ENCODE measurements at regions not wholly inside any gene's neighbourhood (a gene's known extent, or its start where the extent isn't known, plus 50 kb on each side); places are given as distances from the start of the nearest gene placed in this dataset.

DNA sequence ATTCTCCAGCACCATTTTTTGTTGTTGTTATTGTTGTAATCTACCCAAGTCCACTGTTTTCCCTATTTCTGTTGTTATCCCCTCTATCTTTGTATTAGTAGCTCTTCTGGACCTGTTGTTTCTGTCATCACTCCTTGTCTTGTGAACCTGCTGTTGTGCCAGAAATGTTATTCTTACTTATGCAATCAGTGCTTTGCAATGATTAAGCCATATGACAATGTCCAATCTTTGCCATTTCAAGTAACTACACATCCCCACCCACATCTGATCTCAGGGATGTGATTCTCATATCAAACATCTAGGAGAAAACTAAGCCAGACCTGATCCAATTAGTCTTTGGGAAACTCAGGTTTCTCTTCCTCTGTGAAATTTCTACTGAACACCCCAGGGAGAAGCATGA lies 472.6 kb upstream of the KLHL1 start:
- Mint-ChIP-seq H3K27me3 (ENCODE audit: insufficient read depth, unreplicated experiment) (peaks cover 92% of the 10 kb centered on the region), H3K4me3 (ENCODE audit: unreplicated experiment) (no peak overlapping the region), H3K9me3 (ENCODE audit: unreplicated experiment) (no peaks in the 10 kb centered on the region), H3K27ac (ENCODE audit: low read depth, unreplicated experiment) (no peak overlapping the region), H3K36me3 (ENCODE audit: insufficient read depth, unreplicated experiment) (no peaks in the 10 kb centered on the region), H3K4me1 (ENCODE audit: insufficient read depth, unreplicated experiment) (no peaks in the 10 kb centered on the region)
- TF ChIP-seq, protein P1, sequence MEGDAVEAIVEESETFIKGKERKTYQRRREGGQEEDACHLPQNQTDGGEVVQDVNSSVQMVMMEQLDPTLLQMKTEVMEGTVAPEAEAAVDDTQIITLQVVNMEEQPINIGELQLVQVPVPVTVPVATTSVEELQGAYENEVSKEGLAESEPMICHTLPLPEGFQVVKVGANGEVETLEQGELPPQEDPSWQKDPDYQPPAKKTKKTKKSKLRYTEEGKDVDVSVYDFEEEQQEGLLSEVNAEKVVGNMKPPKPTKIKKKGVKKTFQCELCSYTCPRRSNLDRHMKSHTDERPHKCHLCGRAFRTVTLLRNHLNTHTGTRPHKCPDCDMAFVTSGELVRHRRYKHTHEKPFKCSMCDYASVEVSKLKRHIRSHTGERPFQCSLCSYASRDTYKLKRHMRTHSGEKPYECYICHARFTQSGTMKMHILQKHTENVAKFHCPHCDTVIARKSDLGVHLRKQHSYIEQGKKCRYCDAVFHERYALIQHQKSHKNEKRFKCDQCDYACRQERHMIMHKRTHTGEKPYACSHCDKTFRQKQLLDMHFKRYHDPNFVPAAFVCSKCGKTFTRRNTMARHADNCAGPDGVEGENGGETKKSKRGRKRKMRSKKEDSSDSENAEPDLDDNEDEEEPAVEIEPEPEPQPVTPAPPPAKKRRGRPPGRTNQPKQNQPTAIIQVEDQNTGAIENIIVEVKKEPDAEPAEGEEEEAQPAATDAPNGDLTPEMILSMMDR (IDR thresholded peaks at IDR 0.05; ENCODE audit: unreplicated experiment), result no peak
- ChIA-PET CTCF (no interaction called here), POLR2A (no interaction called here)
- peak; percentile 2 for DNase-seq (ENCODE audit: unreplicated experiment)
- no TSS peak for BruUV-seq (replicated peaks)
- intact Hi-C loops (cut with micrococcal nuclease), result no loop called here

DNA sequence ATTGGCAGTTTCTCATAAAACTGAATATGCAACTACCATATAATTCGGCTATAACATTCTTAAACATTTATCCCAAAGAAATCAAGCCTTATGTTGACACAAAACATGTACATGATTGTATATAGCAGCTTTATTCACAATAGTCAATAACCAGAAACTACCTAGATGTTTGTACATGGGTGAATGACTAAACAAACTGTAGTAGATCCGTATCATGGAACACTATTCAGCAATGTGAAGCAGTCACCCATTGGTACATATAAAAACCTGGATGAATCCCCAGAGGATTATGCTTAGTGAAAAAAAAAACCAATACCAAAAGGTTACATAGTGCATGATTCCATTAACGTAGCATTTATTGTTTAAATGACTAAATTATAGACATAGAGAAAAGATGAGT lies 471.7 kb upstream of the KLHL1 start:
- Mint-ChIP-seq H3K4me1 (ENCODE audit: insufficient read depth, unreplicated experiment) (no peaks in the 10 kb centered on the region), H3K36me3 (ENCODE audit: insufficient read depth, unreplicated experiment) (no peaks in the 10 kb centered on the region), H3K27me3 (ENCODE audit: insufficient read depth, unreplicated experiment) (peaks cover 91% of the 10 kb centered on the region), H3K4me3 (ENCODE audit: unreplicated experiment) (no peak overlapping the region), H3K9me3 (ENCODE audit: unreplicated experiment) (no peaks in the 10 kb centered on the region), H3K27ac (ENCODE audit: low read depth, unreplicated experiment) (no peak overlapping the region)
- BruUV-seq (replicated peaks), result no TSS peak
- DNase-seq (ENCODE audit: unreplicated experiment), result no peak
- ChIA-PET CTCF (no interaction called here), POLR2A (no interaction called here)
- TF ChIP-seq, protein P1 (IDR thresholded peaks at IDR 0.05; ENCODE audit: unreplicated experiment), result no peak
- intact Hi-C loops (cut with micrococcal nuclease), result no loop called here

DNA sequence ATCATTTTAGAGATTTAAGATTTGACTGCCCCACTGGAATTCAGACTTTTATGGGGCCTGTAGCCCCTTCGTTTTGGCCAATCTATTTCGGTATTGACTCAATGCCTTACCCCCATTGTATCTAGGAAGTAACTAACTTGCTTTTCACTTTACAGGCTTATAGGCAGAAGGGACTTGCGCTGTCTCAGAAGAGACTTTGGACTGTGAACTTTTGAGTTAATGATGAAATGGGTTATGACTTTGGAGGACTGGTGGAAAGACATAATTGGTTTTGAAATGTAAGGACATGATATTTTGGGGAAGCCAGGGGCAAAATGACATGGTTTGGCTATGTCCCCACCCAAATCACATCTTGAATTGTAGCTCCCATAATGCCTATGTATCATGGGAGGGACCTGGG lies 463.0 kb upstream of the KLHL1 start:
- ChIA-PET POLR2A (no interaction called here), CTCF (interaction anchor here (0.7 to 2.6 kb wide), 2 partner anchors 473 to 666 kb away, joined by 3 to 11 read pairs; no protein-coding TSS in a partner anchor)
- no peak overlapping the region for H3K27ac Mint-ChIP-seq (ENCODE audit: low read depth, unreplicated experiment)
- peaks cover 81% of the 10 kb centered on the region for H3K27me3 Mint-ChIP-seq (ENCODE audit: insufficient read depth, unreplicated experiment)
- H3K36me3 Mint-ChIP-seq (ENCODE audit: insufficient read depth, unreplicated experiment), result no peaks in the 10 kb centered on the region
- no peak overlapping the region for H3K4me3 Mint-ChIP-seq (ENCODE audit: unreplicated experiment)
- intact Hi-C loops (cut with micrococcal nuclease), result no loop called here
- no peaks in the 10 kb centered on the region for H3K9me3 Mint-ChIP-seq (ENCODE audit: unreplicated experiment)
- BruUV-seq (replicated peaks), result no TSS peak
- DNase-seq (ENCODE audit: unreplicated experiment), result no peak
- H3K4me1 Mint-ChIP-seq (ENCODE audit: insufficient read depth, unreplicated experiment), result no peaks in the 10 kb centered on the region
- TF ChIP-seq, protein P1 (IDR thresholded peaks at IDR 0.05; ENCODE audit: unreplicated experiment), result no peak

DNA sequence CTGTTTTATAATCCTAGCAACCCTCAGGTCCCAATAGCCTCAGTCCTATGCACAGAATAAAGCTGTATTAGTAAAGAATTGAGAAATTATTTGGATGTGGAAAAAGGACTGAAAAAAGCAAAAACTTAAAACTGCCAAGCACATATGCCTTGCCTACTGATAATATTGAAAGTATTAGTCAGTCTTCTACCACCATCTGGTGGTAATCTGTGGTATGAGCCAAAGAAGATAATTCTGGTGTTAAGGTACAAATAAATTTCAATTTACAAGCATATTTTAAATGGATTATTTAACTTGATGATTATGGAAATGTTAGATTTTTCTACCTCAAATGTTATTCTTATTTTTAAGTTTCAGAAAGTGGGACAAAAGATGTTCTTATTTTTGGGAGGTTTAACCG lies 460.3 kb upstream of the KLHL1 start:
- Mint-ChIP-seq H3K27ac (ENCODE audit: low read depth, unreplicated experiment) (no peak overlapping the region), H3K4me3 (ENCODE audit: unreplicated experiment) (no peak overlapping the region), H3K27me3 (ENCODE audit: insufficient read depth, unreplicated experiment) (peaks cover 72% of the 10 kb centered on the region), H3K36me3 (ENCODE audit: insufficient read depth, unreplicated experiment) (no peaks in the 10 kb centered on the region), H3K9me3 (ENCODE audit: unreplicated experiment) (no peaks in the 10 kb centered on the region), H3K4me1 (ENCODE audit: insufficient read depth, unreplicated experiment) (no peaks in the 10 kb centered on the region)
- intact Hi-C loops (cut with micrococcal nuclease), result loop anchor here (1.0 to 10.0 kb wide), 5 partner anchors 228 to 1031 kb away; no protein-coding TSS in a partner anchor
- no TSS peak for BruUV-seq (replicated peaks)
- peak; percentile 54 for DNase-seq (ENCODE audit: unreplicated experiment)
- TF ChIP-seq, protein P1 (IDR thresholded peaks at IDR 0.05; ENCODE audit: unreplicated experiment), result peak; percentile 59
- POLR2A ChIA-PET, result no interaction called here
- CTCF ChIA-PET, result interaction anchor here (0.7 to 2.6 kb wide), 3 partner anchors 542 to 1031 kb away, joined by 3 to 13 read pairs (median 3); no protein-coding TSS in a partner anchor

Data from MCF 10A (cell line).